RWPE2 (cell line): ENCODE measurements at regions not wholly inside any gene's neighbourhood (a gene's known extent, or its start where the extent isn't known, plus 50 kb on each side); places are given as distances from the start of the nearest gene placed in this dataset.

Experiments used
- ATAC-seq: fragments of 200-7000 bp; cut with Tn5 transposase; 3 replicates; pipeline ENCODE4 v1.9.1; 2021; ENCODE audit warnings: low read depth
- DNase-seq: peaks from one replicate; pipeline ENCODE4 v3.0.0-alpha.2; 2020; ENCODE audit warnings: low spot score
- H3K27ac ChIP-seq: fragments of 450-650 bp; 2 replicates; pipeline ENCODE4 v1.5.1; 2017; ENCODE audit warnings: mild to moderate bottlenecking; ENCODE audit not compliant: poor library complexity, severe bottlenecking
- H3K27me3 ChIP-seq: fragments of 250-450 bp; sonication (Bioruptor Pico); 2 replicates; pipeline ENCODE4 v1.5.1; 2021; ENCODE audit warnings: mild to moderate bottlenecking, moderate library complexity; ENCODE audit not compliant: insufficient read depth, poor library complexity, severe bottlenecking
- H3K36me3 ChIP-seq: fragments of 250-450 bp; sonication (Bioruptor Pico); 2 replicates; pipeline ENCODE4 v1.5.1; 2020; ENCODE audit warnings: low read depth, mild to moderate bottlenecking, moderate library complexity
- H3K4me1 ChIP-seq: fragments of 250-450 bp; sonication (Bioruptor Pico); 2 replicates; pipeline ENCODE4 v1.5.1; 2021; ENCODE audit warnings: mild to moderate bottlenecking, moderate library complexity; ENCODE audit not compliant: insufficient read depth, poor library complexity, severe bottlenecking
- H3K4me3 ChIP-seq: fragments of 250-450 bp; sonication (Bioruptor Pico); 2 replicates; pipeline ENCODE4 v1.5.1; 2021; ENCODE audit warnings: mild to moderate bottlenecking, moderate library complexity; ENCODE audit not compliant: severe bottlenecking
- H3K9me3 ChIP-seq: fragments of 250-450 bp; sonication (Bioruptor Pico); 2 replicates; pipeline ENCODE4 v1.5.1; 2021; ENCODE audit warnings: mild to moderate bottlenecking, moderate library complexity; ENCODE audit not compliant: severe bottlenecking
- CTCF ChIP-seq: fragments of 450-650 bp; IDR thresholded peaks from one replicate; pipeline ENCODE4 v1.5.1; 2017; ENCODE audit warnings: mild to moderate bottlenecking, moderate library complexity; ENCODE audit not compliant: poor library complexity, severe bottlenecking

GRCh38 chr3:3599016-3599415 lies 200.2 kb upstream of the LRRN1 start:
- Histone ChIP-seq H3K4me3 (no peak overlapping the region), H3K27ac (no peak overlapping the region), H3K36me3 (no peaks in the 10 kb centered on the region), H3K9me3 (no peaks in the 10 kb centered on the region), H3K27me3 (no peaks in the 10 kb centered on the region), H3K4me1 (no peaks in the 10 kb centered on the region)
- no peak for DNase-seq
- TF ChIP-seq CTCF = no peak
- no peak for ATAC-seq

- Histone ChIP-seq H3K4me3 (no peak overlapping the region), H3K27ac (no peak overlapping the region), H3K4me1 (no peaks in the 10 kb centered on the region), H3K27me3 (no peaks in the 10 kb centered on the region), H3K9me3 (no peaks in the 10 kb centered on the region), H3K36me3 (no peaks in the 10 kb centered on the region)
- ATAC-seq (no peak), DNase-seq (no peak)
- no peak for TF ChIP-seq CTCF
Observed at GRCh38 chr3:3594986-3595385, 204.2 kb upstream of the LRRN1 start.

DNA sequence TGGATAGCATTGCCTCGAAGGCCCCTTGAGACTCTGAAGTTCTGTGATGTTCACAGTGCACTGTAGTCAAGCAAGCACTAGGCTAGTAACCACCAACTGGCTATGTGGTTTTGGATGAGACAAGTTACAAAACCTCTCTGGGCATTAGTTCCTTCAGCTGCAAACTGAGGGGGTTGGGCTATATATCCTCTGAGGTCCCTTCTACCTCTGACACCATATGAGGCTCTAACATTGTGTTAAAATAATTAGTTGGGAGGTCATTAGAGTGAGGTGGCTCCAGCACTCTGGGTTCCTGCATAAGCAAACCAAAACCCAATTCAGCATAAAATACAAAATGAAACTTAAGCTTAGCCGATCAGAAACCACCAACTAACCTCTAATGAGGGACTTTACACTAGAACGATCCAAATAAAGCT lies 209.5 kb upstream of the LRRN1 start:
- Histone ChIP-seq H3K9me3 (no peaks in the 10 kb centered on the region), H3K27ac (no peak overlapping the region), H3K4me3 (no peak overlapping the region), H3K36me3 (no peaks in the 10 kb centered on the region), H3K4me1 (no peaks in the 10 kb centered on the region), H3K27me3 (no peaks in the 10 kb centered on the region)
- ATAC-seq (no peak), DNase-seq (no peak)
- TF ChIP-seq CTCF = no peak

DNA sequence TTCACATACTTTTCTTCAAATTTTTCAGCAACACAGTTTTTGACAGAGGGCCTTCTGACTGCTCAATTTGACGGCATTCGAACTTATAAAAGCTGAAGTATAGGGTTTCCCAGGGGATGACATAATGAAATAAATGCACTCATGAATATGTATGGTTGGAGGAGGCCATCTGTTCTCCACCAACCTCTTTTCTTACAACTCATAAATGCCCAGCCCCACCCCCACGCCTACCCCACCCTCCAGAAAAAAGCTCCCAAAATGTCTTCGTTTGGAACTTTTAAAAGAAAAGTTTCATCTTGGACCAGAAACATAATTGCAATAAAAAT lies 211.6 kb upstream of the LRRN1 start:
- no peak overlapping the region for H3K27ac ChIP-seq
- ATAC-seq = no peak
- no peaks in the 10 kb centered on the region for H3K4me1 ChIP-seq
- H3K27me3 ChIP-seq = no peaks in the 10 kb centered on the region
- no peak overlapping the region for H3K4me3 ChIP-seq
- TF ChIP-seq CTCF = no peak
- H3K9me3 ChIP-seq = no peaks in the 10 kb centered on the region
- no peaks in the 10 kb centered on the region for H3K36me3 ChIP-seq
- no peak for DNase-seq

- TF ChIP-seq CTCF = no peak
- Histone ChIP-seq H3K36me3 (no peaks in the 10 kb centered on the region), H3K4me1 (no peaks in the 10 kb centered on the region), H3K27ac (no peak overlapping the region), H3K4me3 (no peak overlapping the region), H3K9me3 (no peaks in the 10 kb centered on the region), H3K27me3 (no peaks in the 10 kb centered on the region)
- DNase-seq (no peak), ATAC-seq (no peak)
Observed at GRCh38 chr3:3586843-3587646, 212.2 kb upstream of the LRRN1 start.
